Caco-2 (cell line): ENCODE measurements at regions not wholly inside any gene's neighbourhood (a gene's known extent, or its start where the extent isn't known, plus 50 kb on each side); places are given as distances from the start of the nearest gene placed in this dataset.

Experiments
- BruUV-seq: library from RNA; stranded (reverse); fragments of 400-500 nt; replicated peaks from 2 replicates; lab custom pipeline; 2021; lab: Mats Ljungman, UMichigan
- CTCF ChIA-PET: fragments of 300-600 bp; sonication (Branson Sonifier 250); formaldehyde crosslinking; loops from one replicate; lab custom pipeline; 2022; ENCODE audit warnings: antibody characterized with exemption; lab: Charles Lee
- POLR2A ChIA-PET: fragments of 300-600 bp; sonication (Branson Sonifier 250); formaldehyde crosslinking; loops from one replicate; lab custom pipeline; 2022; ENCODE audit warnings: antibody characterized with exemption; lab: Charles Lee
- DNase-seq, 2 experiments: peaks; one replicate each; pipeline versions ENCODE4 v3.0.0 to v3.0.0-alpha.2; 2020 to 2022
- H3K27me3 ChIP-seq: replicated peaks from 2 replicates; pipeline ENCODE4 v1.6.0; 2011; ENCODE audit warnings: low read length; ENCODE audit not compliant: control insufficient read depth, insufficient read depth
- H3K36me3 ChIP-seq: 2 replicates; pipeline ENCODE4 v1.5.1; 2011; ENCODE audit warnings: low read length; ENCODE audit not compliant: control insufficient read depth, insufficient read depth
- H3K4me1 ChIP-seq: fragments of 250-450 bp; sonication (Bioruptor Pico); 2 replicates; pipeline ENCODE4 v1.5.1; 2020; ENCODE audit warnings: mild to moderate bottlenecking
- H3K4me3 ChIP-seq: 2 replicates; pipeline ENCODE4 v1.5.1; 2011; ENCODE audit warnings: low read depth, mild to moderate bottlenecking, control low read depth, low read length
- H3K9me3 ChIP-seq: fragments of 250-450 bp; sonication (Bioruptor Pico); 2 replicates; pipeline ENCODE4 v1.5.1; 2020; ENCODE audit warnings: mild to moderate bottlenecking, moderate library complexity
- H3K27ac Mint-ChIP-seq: one replicate; pipeline ENCODE4 v1.8.0; 2022; ENCODE audit warnings: mixed read lengths; ENCODE audit not compliant: unreplicated experiment
- H3K27me3 Mint-ChIP-seq: one replicate; pipeline ENCODE4 v1.8.0; 2022; ENCODE audit warnings: mixed read lengths; ENCODE audit not compliant: insufficient read depth, unreplicated experiment
- H3K36me3 Mint-ChIP-seq: one replicate; pipeline ENCODE4 v1.8.0; 2022; ENCODE audit warnings: mild to moderate bottlenecking, mixed read lengths; ENCODE audit not compliant: insufficient read depth, unreplicated experiment
- H3K4me1 Mint-ChIP-seq: one replicate; pipeline ENCODE4 v1.8.0; 2022; ENCODE audit warnings: low read depth, mixed read lengths; ENCODE audit not compliant: unreplicated experiment
- H3K4me3 Mint-ChIP-seq: one replicate; pipeline ENCODE4 v1.8.0; 2022; ENCODE audit warnings: mild to moderate bottlenecking, moderate library complexity, mixed read lengths; ENCODE audit not compliant: unreplicated experiment
- H3K9me3 Mint-ChIP-seq: one replicate; pipeline ENCODE4 v1.8.0; 2022; ENCODE audit warnings: mixed read lengths; ENCODE audit not compliant: unreplicated experiment
- CTCF ChIP-seq, 2 experiments: fragments of 200-600 bp in 1 of 2; IDR thresholded peaks; 1 replicate in 1 of 2; 2 replicates in 1 of 2; pipeline versions ENCODE4 v1.5.1 to v1.8.0; 2011 to 2022; ENCODE audit warnings: antibody characterized with exemption in 1 of 2, control low read depth in 1 of 2, inconsistent platforms in 1 of 2, low read depth in 1 of 2, low read length in 1 of 2, mild to moderate bottlenecking in 1 of 2, moderate library complexity in 1 of 2; ENCODE audit not compliant: insufficient read depth in 1 of 2, severe bottlenecking in 1 of 2, unreplicated experiment in 1 of 2
- intact Hi-C: fragments of 100-400 bp; cut with micrococcal nuclease; formaldehyde crosslinking; loops from one replicate; pipeline ENCODE4 v1.10.0; 2022; ENCODE audit not compliant: unreplicated experiment

DNA sequence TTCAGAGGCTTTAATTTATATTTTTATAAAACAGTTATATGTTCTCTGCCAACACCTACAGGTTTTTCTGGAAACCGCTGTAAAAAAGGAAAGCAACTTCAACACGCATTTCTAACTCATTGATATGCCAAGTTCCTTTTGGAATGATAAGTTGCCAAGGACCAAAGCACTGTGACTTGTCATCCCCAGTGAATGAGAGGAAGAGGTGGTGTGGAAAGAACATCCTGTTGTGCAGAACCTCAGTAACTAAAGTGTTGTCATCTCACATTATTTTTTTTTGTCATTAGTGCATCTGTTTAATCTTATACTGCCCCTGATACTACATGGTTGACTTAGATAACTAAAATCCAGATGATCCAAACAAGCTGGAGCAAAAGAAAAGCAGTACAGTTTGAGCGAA lies 96.0 kb upstream of the NEUROD1 start:
- Histone ChIP-seq H3K36me3 (no peaks in the 10 kb centered on the region), H3K27me3 (no peaks in the 10 kb centered on the region), H3K9me3 (no peaks in the 10 kb centered on the region), H3K4me3 (no peak overlapping the region), H3K4me1 (peaks cover 28% of the 10 kb centered on the region)
- intact Hi-C loops: no loop called here
- no TSS peak for BruUV-seq
- DNase-seq: no peak
- Mint-ChIP-seq H3K27ac (no peak overlapping the region), H3K4me1 (peaks cover 14% of the 10 kb centered on the region), H3K36me3 (no peaks in the 10 kb centered on the region), H3K27me3 (no peaks in the 10 kb centered on the region), H3K9me3 (no peaks in the 10 kb centered on the region), H3K4me3 (no peak overlapping the region)
- ChIA-PET CTCF (no interaction called here), POLR2A (no interaction called here)
- no peak for TF ChIP-seq CTCF (IDR thresholded peaks at IDR 0.05; ENCODE audit: insufficient read depth in 1 of 2, low read depth in 1 of 2, low read length in 1 of 2, severe bottlenecking in 1 of 2, unreplicated experiment in 1 of 2)

DNA sequence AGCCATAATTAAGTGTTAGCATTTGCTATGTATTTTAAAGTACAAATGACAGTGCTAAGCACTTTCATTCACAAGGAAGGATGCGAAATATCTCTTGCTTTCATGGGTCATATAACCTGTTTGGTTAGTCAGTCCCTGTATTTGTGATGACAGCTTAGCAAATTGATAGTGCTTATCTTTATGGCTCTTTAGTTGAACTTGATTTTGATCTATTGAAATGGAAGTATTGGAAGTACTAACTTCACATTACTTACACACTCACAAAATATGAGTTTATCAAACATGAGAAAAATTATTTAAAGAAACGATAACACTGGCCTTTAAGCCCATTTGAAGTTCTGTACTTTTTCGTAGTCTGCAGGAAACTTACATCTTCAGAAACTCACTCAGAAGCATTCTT lies 97.4 kb upstream of the NEUROD1 start:
- TF ChIP-seq CTCF (IDR thresholded peaks at IDR 0.05; ENCODE audit: insufficient read depth in 1 of 2, low read depth in 1 of 2, low read length in 1 of 2, severe bottlenecking in 1 of 2, unreplicated experiment in 1 of 2): no peak
- Histone ChIP-seq H3K4me3 (no peak overlapping the region), H3K27me3 (no peaks in the 10 kb centered on the region), H3K9me3 (no peaks in the 10 kb centered on the region), H3K36me3 (no peaks in the 10 kb centered on the region), H3K4me1 (peaks cover 38% of the 10 kb centered on the region)
- CTCF ChIA-PET: no interaction called here
- DNase-seq: no peak
- intact Hi-C loops: no loop called here
- Mint-ChIP-seq H3K27me3 (no peaks in the 10 kb centered on the region), H3K27ac (no peak overlapping the region), H3K9me3 (no peaks in the 10 kb centered on the region), H3K4me3 (no peak overlapping the region), H3K36me3 (no peaks in the 10 kb centered on the region), H3K4me1 (peaks cover 25% of the 10 kb centered on the region)
- POLR2A ChIA-PET: no interaction called here
- no TSS peak for BruUV-seq

GRCh38 chr2:181778621-181779201 lies 98.4 kb upstream of the NEUROD1 start:
- no TSS peak for BruUV-seq
- peaks cover 48% of the 10 kb centered on the region for H3K4me1 ChIP-seq
- peaks cover 34% of the 10 kb centered on the region for H3K4me1 Mint-ChIP-seq
- ChIA-PET POLR2A (interaction anchor here (0.6 kb wide), 2 partner anchors 207 to 470 kb away, joined by 3 read pairs; no protein-coding TSS in a partner anchor), CTCF (no interaction called here)
- no peaks in the 10 kb centered on the region for H3K27me3 ChIP-seq
- no peak for TF ChIP-seq CTCF (IDR thresholded peaks at IDR 0.05; ENCODE audit: insufficient read depth in 1 of 2, low read depth in 1 of 2, low read length in 1 of 2, severe bottlenecking in 1 of 2, unreplicated experiment in 1 of 2)
- no peaks in the 10 kb centered on the region for H3K9me3 Mint-ChIP-seq
- intact Hi-C loops: no loop called here
- no peaks in the 10 kb centered on the region for H3K36me3 Mint-ChIP-seq
- no peaks in the 10 kb centered on the region for H3K9me3 ChIP-seq
- H3K27me3 Mint-ChIP-seq: no peaks in the 10 kb centered on the region
- no peak for DNase-seq
- H3K4me3 Mint-ChIP-seq: no peak overlapping the region
- no peaks in the 10 kb centered on the region for H3K36me3 ChIP-seq
- H3K4me3 ChIP-seq: no peak overlapping the region
- no peak overlapping the region for H3K27ac Mint-ChIP-seq
